Kidney glomerular epithelial cell (primary cell): ENCODE measurements at regions not wholly inside any gene's neighbourhood (a gene's known extent, or its start where the extent isn't known, plus 50 kb on each side); places are given as distances from the start of the nearest gene placed in this dataset.
A peak's percentile ranks its signal among the peaks of the same experiment; 100 is the strongest.
"Not testable (repeated sequence)": the region's sequence is repeated elsewhere in the genome, so short reads cannot be mapped to it uniquely, and the experiment has no call there.

ENCODE experiments used
- DNase-seq: peaks from one replicate; lab custom pipeline; 2025; lab: John Stamatoyannopoulos, UW

DNA sequence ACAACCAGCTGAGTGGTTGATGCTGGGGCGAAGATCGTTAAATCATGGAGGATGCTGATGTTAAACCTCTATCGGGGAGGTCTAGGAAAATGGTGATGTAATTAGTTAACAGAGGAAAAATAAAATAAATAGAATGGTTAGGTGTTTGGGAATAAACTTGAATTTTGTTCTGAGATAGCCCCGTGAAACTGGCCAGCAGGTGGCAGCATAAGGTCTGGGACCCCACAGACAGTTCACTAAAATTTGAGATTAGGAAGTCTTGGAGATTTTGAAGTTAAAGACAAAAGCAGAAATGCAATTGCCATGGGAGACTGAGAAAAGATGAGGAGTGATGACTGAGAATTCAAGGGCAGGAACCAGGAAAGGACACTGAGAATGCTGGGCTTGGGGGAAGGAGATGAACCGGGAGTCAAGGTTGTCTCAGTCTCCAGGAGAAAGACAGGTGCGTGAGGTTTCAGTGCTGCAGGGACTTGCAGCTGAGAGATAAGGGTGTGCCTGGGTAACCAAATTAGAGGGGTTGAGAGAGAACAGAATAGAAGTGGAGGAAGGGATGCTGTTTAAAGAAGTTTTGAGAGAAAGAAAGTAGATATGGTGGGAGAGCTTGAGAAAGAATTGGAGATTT lies 248.0 kb downstream of the ZNF92 start:
- DNase-seq = not testable (repeated sequence)

DNA sequence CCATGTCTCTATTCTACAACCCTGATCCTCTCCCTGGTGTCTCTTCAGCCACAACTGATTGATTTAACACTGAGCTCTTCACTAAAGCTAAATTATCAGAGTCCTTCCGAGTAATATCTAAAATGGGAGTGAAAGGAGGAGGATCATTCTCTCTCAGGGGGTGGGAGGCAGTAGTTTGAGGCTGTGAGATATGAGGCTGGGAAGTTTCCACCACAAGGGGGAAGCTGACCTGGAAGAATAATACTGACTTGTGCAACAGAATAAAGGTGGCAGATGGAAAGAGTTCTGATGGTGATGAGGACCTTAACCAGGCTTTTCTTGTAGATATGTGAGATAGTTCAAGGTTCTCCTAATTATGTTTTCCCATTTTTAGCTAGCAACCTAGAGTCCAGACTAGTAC lies 241.6 kb upstream of the VKORC1L1 start:
- not testable (repeated sequence) for DNase-seq

DNA sequence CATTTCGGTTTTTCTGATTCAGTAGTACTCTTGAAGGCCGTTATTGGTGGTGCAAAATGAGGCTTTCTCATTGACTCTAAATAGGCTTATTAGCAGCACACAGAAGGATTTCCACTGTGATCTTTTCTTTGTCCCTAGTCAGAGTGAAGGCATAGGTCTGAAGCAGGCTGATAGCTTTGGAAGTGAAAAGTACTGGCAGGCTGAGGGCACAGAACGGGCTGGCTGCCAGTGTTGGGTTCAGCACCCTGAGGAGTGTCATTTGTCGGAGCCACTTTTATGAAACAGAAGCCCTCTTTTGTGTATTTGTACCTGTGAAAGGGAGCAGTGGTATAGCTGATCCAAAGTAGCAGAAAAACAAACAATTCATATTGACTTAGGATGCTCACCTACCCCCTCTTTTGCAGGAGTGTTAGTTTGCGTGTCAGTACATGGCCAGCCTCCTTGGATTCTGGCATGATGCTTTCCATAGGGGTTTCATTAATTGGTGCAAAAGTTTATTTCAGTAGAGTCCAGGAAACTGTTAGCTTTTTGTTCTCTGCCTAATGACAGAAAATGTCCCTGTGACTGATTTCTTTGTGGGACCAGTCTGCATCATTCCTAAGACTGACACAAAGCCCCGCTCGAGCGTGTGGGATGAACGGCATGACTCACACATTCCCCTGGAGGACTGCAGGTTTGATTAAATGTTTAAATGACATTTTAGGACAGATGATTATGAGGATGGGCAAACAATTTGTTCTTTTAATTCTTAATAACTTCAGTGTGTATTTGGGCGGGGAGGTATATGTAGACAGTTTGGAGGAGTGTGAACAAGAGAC lies 239.1 kb upstream of the VKORC1L1 start:
- DNase-seq = not testable (repeated sequence)

DNA sequence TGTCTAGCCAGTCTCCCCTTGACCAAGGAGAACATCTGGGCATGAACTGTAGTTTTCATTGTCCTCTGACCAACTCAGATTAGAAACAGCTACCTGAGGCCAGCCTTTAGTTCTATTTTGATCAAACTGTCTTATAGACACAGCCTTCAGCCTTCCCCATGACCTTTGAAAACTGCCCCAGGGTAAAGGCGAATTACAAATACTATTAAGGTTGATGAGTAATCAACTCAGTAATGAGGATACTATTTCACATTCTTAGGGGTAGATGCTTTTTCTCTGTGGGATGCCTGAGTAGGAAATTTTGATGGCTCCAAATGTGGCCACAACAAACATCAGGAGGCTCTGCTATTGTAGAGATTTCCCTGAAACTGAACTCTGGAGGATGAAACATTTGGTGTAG lies 234.0 kb upstream of the VKORC1L1 start:
- not testable (repeated sequence) for DNase-seq

DNA sequence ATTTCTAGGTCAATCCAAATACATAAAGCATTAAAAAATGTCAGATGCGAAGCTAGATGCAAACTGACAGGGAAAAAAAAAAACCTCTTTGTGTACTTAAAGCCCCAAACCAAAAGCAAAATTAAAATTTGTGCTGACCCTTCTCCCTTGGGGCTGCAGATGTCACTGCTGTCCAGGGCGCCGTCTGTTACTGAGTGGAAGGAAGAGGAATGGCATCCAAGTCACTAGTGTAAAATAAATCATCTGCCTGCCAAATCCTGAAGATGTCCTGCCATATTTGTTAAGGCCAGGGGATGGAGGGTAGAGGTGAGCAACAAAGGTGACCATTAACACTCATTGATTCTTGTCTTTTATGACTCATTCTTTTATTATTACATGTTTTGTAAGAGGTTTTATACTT lies 233.2 kb upstream of the VKORC1L1 start:
- DNase-seq = not testable (repeated sequence)

DNA sequence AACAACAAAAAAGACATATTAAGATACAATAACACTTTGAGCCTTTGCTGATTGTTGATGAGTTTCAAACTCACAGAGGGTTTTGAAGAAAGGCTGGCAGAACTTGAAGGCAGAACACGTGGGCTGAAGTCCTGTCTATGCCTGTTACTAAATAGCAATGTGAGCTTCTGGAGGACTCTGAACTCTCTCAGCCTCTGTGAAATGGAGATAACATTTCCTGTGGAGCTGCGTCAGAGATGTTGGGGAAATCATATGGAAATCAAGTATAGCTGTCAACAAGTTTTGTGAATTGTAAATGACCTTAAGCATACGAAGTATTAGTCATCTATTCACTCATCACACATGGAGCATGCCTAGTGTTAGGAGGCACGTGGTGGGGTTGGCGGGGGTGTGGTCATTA lies 229.4 kb upstream of the VKORC1L1 start:
- not testable (repeated sequence) for DNase-seq

DNA sequence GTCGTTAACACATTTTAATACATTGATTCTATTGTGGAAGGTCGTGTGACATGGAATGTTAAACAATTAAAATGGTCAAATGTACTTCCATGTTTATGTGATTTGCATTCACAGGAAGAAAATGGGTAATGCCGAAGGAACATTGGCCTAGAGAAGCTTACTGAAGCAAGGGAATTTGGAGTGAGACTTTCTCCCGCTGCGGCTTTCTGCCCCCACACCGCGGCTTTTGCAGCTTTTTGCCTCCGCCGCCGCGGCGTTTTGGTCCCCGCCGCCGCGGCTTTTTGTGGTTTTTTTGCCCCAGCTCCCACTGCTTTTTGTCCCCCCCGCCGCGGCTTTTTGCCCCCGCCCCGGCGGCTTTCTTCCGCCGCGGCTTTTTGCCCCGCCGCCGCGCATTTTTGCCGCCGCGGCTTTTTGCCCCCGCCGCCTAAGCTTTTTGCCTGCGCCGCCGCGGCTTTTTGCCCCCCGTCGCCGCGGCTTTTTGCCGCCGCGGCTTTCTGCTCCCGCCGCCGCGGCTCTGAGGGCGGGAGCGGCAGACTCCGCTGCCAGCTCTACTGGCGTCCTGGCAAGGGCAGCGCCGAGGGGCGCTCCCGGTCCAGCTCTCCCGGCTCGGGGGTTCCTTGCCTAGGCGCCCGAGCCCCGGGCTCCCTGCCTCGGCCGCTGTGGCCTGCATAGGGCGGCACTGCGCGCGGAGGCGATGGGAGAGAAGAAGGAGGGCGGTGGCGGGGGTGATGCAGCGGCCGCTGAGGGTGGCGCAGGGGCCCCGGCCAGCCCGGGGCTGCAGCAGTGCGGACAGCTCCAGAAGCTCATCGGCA lies 225.5 kb upstream of the VKORC1L1 start:
- not testable (repeated sequence) for DNase-seq

DNA sequence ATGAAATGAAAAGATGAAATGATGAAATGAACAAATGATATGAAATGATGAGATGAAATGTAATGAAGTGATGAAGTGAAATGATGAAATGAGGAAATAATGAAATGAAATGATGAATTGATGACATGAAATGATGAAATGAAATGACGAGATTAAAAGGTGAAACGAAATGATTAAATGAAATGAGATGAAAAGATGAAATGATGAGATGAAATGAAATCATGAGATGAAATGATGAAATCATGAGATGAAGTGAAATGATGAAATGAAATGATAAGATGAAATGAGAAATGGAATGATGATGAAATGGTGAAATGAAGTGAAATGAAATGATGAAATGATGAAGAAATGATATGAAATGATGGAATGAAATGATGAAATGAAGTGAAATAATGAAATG lies 221.7 kb upstream of the VKORC1L1 start:
- not testable (repeated sequence) for DNase-seq

DNA sequence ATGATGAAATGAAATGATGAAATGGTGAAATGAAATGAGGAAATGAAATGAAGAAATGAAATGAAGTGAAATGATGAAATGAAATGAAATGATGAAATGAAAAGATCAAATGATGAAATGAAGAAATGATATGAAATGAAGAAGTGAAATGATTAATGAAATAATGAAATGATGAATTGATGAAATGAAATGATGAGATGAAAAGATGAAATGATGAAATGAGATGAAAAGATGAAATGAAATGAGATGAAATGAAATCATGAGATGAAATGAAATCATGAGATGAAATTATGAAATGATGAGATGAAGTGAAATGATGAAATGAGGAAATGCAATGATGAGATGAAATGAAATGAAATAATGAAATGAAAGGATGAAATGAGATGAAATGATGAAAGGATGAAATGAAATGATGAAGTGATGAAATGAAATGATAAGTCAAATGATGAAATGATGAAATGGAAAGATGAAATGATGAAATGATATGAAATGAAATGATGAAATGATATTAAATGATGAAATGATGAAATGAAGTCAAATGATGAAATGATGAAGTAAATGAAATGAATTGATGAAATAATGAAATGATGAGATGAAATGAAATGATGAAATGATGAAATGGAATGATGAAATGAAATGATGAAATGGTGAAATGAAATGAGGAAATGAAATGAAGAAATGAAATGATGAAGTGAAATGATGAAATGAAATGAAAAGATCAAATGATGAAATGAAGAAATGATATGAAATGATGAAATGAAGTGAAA lies 220.9 kb upstream of the VKORC1L1 start:
- DNase-seq = not testable (repeated sequence)

DNA sequence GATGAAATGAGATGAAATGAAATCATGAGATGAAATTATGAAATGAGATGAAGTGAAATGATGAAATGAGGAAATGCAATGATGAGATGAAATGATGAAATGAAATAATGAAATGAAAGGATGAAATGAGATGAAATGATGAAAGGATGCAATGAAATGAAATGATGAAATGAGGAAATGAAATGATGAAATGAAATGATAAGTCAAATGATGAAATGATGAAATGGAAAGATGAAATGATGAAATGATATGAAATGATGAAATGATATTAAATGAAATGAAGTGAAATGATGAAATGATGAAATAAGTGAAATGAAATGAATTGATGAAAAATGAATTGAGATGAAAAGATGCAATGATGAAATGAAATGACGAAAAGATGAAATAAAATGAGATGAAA lies 220.2 kb upstream of the VKORC1L1 start:
- not testable (repeated sequence) for DNase-seq

DNA sequence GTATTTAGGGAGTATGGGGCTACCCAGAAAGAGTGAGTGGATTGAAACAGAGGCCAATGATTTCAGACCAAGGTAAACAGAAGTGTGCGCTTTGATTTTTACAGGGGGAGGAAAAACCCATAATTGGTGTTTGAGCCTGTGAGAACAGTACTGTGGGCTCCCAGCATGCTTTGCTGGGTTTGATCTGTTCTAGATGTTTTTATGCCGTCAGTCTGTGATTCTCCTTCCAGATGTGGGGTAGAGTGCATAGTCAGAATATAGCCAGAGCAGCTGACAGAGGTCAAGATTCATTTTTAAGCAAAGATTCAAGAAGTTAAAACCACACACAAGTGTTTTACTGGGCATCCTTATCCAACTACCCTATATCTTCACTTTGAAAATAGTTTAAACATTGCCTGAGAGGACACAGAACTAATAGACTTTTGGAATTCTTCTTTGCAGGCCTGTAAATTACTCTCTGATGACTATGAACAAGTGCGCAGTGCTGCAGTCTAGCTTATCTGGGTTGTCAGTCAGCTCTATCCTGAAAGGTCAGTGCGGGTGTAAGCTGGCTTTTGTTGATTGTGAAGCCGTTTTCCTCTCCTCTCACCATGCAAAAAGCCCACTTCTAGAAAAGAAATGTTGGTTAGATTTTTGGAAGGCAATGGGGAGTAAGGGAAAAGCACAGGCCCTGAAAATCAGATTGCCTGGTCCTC lies 216.2 kb upstream of the VKORC1L1 start:
- not testable (repeated sequence) for DNase-seq

DNA sequence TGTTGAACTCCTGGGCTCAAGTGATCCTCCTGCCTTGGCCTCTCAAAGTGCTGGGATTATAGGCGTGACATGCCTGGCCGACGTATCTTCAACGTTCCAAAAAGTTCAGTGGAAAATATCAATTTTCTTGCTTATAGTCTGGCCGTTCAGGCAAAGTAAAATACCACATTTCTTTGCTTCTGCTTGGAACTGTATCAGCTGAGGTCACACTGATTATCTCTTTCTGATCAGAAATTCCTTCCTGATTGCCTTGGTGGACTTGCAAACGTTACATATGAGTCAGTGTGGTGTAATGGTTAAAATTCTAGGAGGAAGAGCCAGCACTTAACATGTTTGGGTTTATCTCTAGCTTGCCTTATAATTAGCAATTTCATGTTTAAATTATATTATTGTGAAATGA lies 189.5 kb upstream of the VKORC1L1 start:
- not testable (repeated sequence) for DNase-seq

DNA sequence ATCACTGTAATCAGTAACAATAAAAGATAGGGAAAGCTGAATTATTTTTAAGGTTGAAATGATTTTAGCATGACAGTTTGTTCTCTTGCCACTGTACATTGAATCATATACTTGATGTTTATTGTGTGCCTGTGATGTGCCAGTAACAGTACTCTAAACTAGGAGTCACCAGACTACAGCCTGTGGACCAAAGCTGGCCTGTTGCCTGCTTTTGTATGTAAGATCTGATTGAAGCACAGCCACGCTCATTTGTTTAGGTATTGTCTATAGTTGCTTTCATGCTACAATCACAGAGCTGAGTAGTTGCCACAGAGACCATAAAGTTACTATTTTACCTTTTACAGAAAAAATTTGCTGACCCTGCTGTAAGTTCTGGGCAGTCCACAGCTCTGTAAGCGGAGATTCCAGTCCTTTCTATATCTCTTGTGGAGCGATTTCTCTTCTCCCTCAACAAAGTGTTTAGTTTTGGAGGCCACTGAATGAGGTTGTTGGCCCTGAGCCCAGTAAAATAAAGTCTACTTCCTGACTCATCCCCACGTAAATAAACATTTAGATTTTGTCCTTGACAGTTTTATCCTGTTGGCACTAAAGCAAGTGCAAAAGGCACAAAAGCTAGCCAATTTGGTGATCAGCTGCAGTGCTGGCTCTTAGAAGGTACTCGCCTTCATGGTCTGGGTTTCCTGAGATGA lies 173.7 kb upstream of the VKORC1L1 start:
- DNase-seq = not testable (repeated sequence)

DNA sequence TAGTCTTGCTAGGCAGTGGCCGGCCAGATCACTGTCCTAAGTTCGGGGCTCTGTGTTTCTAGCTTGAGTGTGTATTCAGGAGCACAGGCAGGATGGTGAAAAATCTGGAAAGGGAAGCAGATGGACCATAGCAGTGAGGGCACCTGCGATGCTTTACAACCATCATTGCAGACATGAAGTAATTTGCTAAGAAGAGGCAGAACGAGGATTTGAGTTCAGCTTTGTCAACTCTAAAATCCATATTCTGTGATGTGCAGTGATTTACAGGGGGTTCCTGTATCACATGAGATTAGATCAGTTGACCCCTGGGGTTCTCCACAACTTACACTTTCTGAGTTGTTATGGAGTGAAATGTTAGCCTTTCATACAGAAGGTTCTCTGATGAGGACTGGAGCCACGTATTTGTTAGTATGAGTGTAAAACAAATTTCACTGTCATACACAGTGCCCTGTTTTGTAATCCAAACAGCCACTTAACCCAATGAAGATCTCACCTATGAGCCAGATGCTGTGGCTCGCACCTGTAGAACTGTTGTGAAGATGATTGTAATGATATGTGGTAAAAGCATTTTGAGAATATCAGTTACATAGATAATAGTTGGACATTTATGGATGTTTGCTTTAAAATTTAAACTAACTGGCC lies 173.0 kb upstream of the VKORC1L1 start:
- not testable (repeated sequence) for DNase-seq

DNA sequence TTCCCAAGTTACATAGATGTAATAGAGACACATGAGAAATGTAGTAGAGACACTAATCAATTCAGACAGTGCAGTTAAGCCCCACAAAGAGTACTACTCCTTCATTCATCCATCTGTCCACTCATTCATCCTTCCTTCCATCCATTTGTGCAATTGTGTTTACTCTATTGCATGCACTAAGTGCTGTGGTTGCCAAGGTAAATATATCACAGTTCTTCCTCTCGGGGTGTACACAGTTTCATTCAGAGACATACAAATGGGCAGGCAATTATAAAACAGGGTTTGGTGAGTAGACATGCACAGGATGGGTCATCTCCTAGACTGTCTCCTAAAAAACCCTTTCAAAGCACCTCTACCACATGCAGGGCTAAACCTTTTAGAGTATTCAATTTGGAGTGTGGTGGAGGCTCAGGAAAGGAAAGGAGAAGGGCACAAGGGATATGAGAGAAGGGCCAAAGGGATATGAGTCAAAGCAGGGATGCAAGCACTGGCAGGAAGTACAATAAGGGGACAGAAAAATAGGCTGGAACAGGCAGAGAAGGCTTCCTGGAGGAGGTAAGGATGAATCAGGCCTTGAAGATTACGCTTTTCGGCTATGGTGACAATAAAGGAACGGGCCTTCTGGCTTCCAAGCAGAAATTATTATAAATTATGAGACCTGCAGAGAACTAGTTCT lies 153.6 kb upstream of the VKORC1L1 start:
- DNase-seq = not testable (repeated sequence)

DNA sequence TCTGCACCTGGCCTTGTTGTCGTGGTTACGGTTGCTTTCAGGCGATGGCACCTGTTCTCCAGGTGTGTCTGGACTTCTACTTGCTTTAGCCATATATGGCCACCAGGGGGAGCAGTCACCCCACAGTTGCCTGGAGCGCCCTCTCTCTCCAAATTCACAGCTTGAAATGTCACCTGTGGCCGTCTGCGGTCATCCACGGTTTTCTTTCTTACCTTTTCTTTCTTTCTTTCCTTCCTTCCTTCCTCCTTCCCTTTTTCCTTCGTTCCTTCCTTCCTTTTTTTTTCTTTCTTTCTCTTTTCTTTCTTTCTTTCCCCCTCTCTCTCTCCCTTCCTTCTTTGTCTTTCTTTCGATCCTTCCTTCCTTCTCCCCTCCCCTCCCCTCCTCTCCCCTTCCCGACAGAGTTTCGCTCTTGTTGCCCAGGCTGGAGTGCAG lies 150.5 kb upstream of the VKORC1L1 start:
- DNase-seq = peak; percentile 47

DNA sequence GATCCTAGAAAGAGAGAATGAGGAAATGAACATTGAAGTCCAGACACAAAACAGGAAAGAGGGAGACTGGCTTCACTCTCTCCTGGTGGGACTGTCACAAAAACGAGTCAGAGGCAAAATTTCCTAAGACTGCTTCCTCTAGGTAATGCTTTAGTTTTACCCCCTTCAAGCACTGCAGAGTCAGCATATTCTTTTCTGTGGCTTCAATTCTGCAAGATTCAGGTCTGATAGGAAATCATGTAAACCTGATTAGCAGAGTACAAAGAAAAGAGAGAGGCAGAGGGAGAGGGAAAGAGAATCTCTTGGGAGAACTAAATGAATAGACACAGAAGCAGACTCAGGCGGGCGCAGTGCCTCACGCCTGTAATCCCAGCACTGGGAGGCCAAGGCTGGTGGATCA lies 145.7 kb upstream of the VKORC1L1 start:
- not testable (repeated sequence) for DNase-seq

DNA sequence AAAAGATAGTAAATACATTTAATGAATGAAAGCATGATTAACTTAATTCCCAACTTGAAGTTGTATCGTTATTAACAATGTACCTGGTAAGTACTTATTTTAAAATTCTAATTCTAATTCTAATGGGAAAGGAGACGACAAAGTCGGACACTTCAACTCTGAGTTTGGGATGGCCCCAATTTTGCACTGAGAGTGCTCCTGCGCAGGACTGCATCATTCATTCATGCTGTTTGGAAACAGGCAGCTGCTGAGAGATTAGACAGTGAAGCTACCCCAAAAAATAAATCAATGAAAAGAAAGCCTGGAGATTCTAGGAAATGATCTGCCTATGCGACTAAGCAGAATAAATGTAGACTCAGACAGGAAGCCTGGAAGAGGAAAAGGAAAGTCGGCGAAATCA lies 141.7 kb upstream of the VKORC1L1 start:
- no peak for DNase-seq

DNA sequence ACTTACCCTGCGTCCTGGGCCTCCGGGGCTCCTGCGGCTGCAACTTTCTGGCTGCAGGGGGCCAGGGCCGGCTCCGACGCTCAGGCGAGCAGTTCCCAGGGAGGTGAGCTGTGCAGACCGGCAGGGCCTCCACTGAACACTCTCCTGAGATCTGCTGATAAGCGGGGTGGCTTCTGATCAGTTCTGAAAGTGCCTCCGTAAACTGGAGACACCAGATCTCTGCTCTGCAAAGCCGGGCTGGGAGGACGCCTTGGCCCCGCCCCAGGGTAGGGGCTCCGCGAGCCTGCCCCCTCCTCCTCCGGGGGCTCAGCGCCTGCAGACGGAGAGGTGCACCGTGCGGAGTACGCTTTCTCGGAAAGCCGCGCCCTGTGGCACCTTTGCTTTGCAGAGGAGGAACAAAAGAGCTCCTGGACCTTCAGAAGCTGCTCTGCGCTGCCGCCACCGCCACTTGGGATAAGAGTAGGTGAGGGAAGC lies 141.3 kb upstream of the VKORC1L1 start:
- DNase-seq = no peak
